HCT116 (cell line): ENCODE measurements at regions not wholly inside any gene's neighbourhood (a gene's known extent, or its start where the extent isn't known, plus 50 kb on each side); places are given as distances from the start of the nearest gene placed in this dataset.

ENCODE experiments used
- POLR2A ChIP-seq: IDR thresholded peaks from 2 replicates; pipeline ENCODE4 v1.7.0; 2011; ENCODE audit warnings: borderline replicate concordance; ENCODE audit not compliant: insufficient read depth, insufficient read length; ENCODE audit errors: extremely low read depth
- POLR2AphosphoS5 ChIP-seq: IDR thresholded peaks from 2 replicates; pipeline ENCODE4 v1.6.1; 2011; ENCODE audit warnings: mild to moderate bottlenecking, low read depth, low read length, moderate library complexity

DNA sequence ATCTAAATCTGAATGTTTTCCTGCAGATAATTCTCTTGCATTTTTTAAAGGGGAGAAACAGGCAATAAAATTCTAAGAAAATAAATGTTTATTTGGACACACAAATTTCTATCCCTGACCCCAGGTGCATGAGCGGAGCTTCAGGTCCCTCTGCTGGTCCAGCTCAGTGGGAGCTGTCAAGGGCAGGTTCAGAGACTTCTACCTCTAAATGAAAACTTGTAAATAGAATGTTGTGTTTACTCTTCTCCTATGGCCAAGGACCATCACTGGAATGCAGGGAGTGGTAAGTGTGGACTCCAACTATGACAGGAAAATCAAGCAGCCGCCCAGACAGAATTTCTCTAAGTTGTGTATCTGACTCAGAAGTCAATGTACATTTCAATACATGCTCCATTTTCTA lies 148.6 kb upstream of the TTC29 start:
- TF ChIP-seq POLR2AphosphoS5 (no peak), POLR2A (no peak)
